ENCODE measurements at regions not wholly inside any gene's neighbourhood (a gene's known extent, or its start where the extent isn't known, plus 50 kb on each side); places are given as distances from the start of the nearest gene placed in this dataset.

GRCh38 chr16:79297805-79298204 lies 302.7 kb downstream of the MAF start:
- no peak for DNase-seq (ENCODE audit: low read depth in 2 of 2)

GRCh38 chr16:79297296-79297695 lies 303.2 kb downstream of the MAF start:
- no peak for DNase-seq (ENCODE audit: low read depth in 2 of 2)

- DNase-seq (ENCODE audit: low read depth in 2 of 2): no peak
Observed at GRCh38 chr16:79296491-79296890, 304.0 kb downstream of the MAF start.

- no peak for DNase-seq (ENCODE audit: low read depth in 2 of 2)
Observed at GRCh38 chr16:79295746-79296145, 304.8 kb downstream of the MAF start.

GRCh38 chr16:79295162-79295561 lies 305.4 kb downstream of the MAF start:
- DNase-seq (ENCODE audit: low read depth in 2 of 2): no peak

GRCh38 chr16:79294568-79294967 lies 306.0 kb downstream of the MAF start:
- DNase-seq (ENCODE audit: low read depth in 2 of 2): no peak

GRCh38 chr16:79293836-79294460 lies 306.6 kb downstream of the MAF start:
- no peak for DNase-seq (ENCODE audit: low read depth in 2 of 2)

- DNase-seq (ENCODE audit: low read depth in 2 of 2): no peak
Observed at GRCh38 chr16:79288066-79288465, 312.5 kb downstream of the MAF start.

GRCh38 chr16:79287424-79287917 lies 313.1 kb downstream of the MAF start:
- no peak for DNase-seq (ENCODE audit: low read depth in 2 of 2)

GRCh38 chr16:79286646-79287423 lies 313.7 kb downstream of the MAF start:
- no peak for DNase-seq (ENCODE audit: low read depth in 2 of 2)

GRCh38 chr16:79284766-79285165 lies 315.8 kb downstream of the MAF start:
- DNase-seq (ENCODE audit: low read depth in 2 of 2): no peak

GRCh38 chr16:79283578-79283977 lies 317.0 kb downstream of the MAF start:
- no peak for DNase-seq (ENCODE audit: low read depth in 2 of 2)

GRCh38 chr16:79282806-79283205 lies 317.7 kb downstream of the MAF start:
- no peak for DNase-seq (ENCODE audit: low read depth in 2 of 2)

GRCh38 chr16:79278506-79278905 lies 322.0 kb downstream of the MAF start:
- DNase-seq (ENCODE audit: low read depth in 2 of 2): peak; percentile 31 to 32

GRCh38 chr16:79276501-79276900 lies 324.0 kb downstream of the MAF start:
- DNase-seq (ENCODE audit: low read depth in 2 of 2): no peak

- DNase-seq (ENCODE audit: low read depth in 2 of 2): no peak
Observed at GRCh38 chr16:79274264-79274663, 326.3 kb downstream of the MAF start.

GRCh38 chr16:79272141-79272577 lies 328.4 kb downstream of the MAF start:
- DNase-seq (ENCODE audit: low read depth in 2 of 2): peak in 1 of 2 donors; percentile 32

- no peak for DNase-seq (ENCODE audit: low read depth in 2 of 2)
Observed at GRCh38 chr16:79271583-79271982, 329.0 kb downstream of the MAF start.

- DNase-seq (ENCODE audit: low read depth in 2 of 2): no peak
Observed at GRCh38 chr16:79270011-79270410, 330.5 kb downstream of the MAF start.

- DNase-seq (ENCODE audit: low read depth in 2 of 2): peak in 1 of 2 donors; percentile 10
Observed at GRCh38 chr16:79269211-79269863, 331.2 kb downstream of the MAF start.

- DNase-seq (ENCODE audit: low read depth in 2 of 2): peak in 1 of 2 donors; percentile 25
Observed at GRCh38 chr16:79267781-79268180, 332.8 kb downstream of the MAF start.

- DNase-seq (ENCODE audit: low read depth in 2 of 2): no peak
Observed at GRCh38 chr16:79267146-79267545, 333.4 kb downstream of the MAF start.

- no peak for DNase-seq (ENCODE audit: low read depth in 2 of 2)
Observed at GRCh38 chr16:79265701-79266100, 334.8 kb downstream of the MAF start.
